Osteoblast (primary cell): ENCODE measurements at regions not wholly inside any gene's neighbourhood (a gene's known extent, or its start where the extent isn't known, plus 50 kb on each side); places are given as distances from the start of the nearest gene placed in this dataset.

Experiments used
- DNase-seq: peaks from one replicate; pipeline ENCODE4 v3.0.0; 2011; ENCODE audit warnings: low spot score, mixed read lengths; ENCODE audit not compliant: insufficient read length; ENCODE audit errors: missing footprints
- H2AFZ ChIP-seq: 2 replicates; pipeline ENCODE4 v1.6.0; 2011; ENCODE audit warnings: mild to moderate bottlenecking, low read length
- H3K27ac ChIP-seq: 2 replicates; pipeline ENCODE4 v1.5.1; 2011; ENCODE audit warnings: mild to moderate bottlenecking, low read depth, low read length, moderate library complexity
- H3K27me3 ChIP-seq: 2 replicates; pipeline ENCODE4 v1.6.0; 2012; ENCODE audit warnings: mild to moderate bottlenecking, control low read depth, inconsistent platforms, low read length, moderate library complexity; ENCODE audit not compliant: insufficient read depth
- H3K36me3 ChIP-seq: 2 replicates; pipeline ENCODE4 v1.5.1; 2011; ENCODE audit warnings: mild to moderate bottlenecking, low read length, control low read depth, moderate library complexity; ENCODE audit not compliant: insufficient read depth
- H3K4me1 ChIP-seq: 2 replicates; pipeline ENCODE4 v1.5.1; 2011; ENCODE audit warnings: mild to moderate bottlenecking, low read length, control low read depth, moderate library complexity; ENCODE audit not compliant: insufficient read depth
- H3K4me2 ChIP-seq: 2 replicates; pipeline ENCODE4 v1.6.0; 2011; ENCODE audit warnings: mild to moderate bottlenecking, low read length; ENCODE audit not compliant: insufficient read depth
- H3K4me3 ChIP-seq: fragments of 200-600 bp; sonication (generic); 3 replicates; pipeline ENCODE4 v1.5.1; 2012; ENCODE audit warnings: mild to moderate bottlenecking, low read length, inconsistent platforms; ENCODE audit not compliant: insufficient read depth
- H3K79me2 ChIP-seq: 2 replicates; pipeline ENCODE4 v1.6.0; 2012; ENCODE audit warnings: mild to moderate bottlenecking, low read length, control low read depth, inconsistent platforms; ENCODE audit not compliant: insufficient read depth
- H3K9me3 ChIP-seq: 2 replicates; pipeline ENCODE4 v1.5.1; 2011; ENCODE audit warnings: low read depth, low read length, control low read depth
- H4K20me1 ChIP-seq: 2 replicates; pipeline ENCODE4 v1.6.0; 2012; ENCODE audit warnings: mild to moderate bottlenecking, low read length, control low read depth; ENCODE audit not compliant: insufficient read depth
- TF ChIP-seq, protein P1 (sequence below): IDR thresholded peaks from 2 replicates; pipeline ENCODE4 v1.5.1; 2011; ENCODE audit warnings: mild to moderate bottlenecking, low read depth, low read length, moderate library complexity; ENCODE audit errors: extremely low read depth

- no peak overlapping the region for H2AFZ ChIP-seq
- no peaks in the 10 kb centered on the region for H3K36me3 ChIP-seq
- DNase-seq, result no peak
Observed at GRCh38 chr9:107671588-107671987, 182.0 kb upstream of the KLF4 start.

GRCh38 chr9:107669422-107669821 is 179.9 kb upstream of the KLF4 start:
- no peaks in the 10 kb centered on the region for H3K36me3 ChIP-seq
- no peaks in the 10 kb centered on the region for H3K27me3 ChIP-seq
- DNase-seq, result no peak
- TF ChIP-seq, protein P1, sequence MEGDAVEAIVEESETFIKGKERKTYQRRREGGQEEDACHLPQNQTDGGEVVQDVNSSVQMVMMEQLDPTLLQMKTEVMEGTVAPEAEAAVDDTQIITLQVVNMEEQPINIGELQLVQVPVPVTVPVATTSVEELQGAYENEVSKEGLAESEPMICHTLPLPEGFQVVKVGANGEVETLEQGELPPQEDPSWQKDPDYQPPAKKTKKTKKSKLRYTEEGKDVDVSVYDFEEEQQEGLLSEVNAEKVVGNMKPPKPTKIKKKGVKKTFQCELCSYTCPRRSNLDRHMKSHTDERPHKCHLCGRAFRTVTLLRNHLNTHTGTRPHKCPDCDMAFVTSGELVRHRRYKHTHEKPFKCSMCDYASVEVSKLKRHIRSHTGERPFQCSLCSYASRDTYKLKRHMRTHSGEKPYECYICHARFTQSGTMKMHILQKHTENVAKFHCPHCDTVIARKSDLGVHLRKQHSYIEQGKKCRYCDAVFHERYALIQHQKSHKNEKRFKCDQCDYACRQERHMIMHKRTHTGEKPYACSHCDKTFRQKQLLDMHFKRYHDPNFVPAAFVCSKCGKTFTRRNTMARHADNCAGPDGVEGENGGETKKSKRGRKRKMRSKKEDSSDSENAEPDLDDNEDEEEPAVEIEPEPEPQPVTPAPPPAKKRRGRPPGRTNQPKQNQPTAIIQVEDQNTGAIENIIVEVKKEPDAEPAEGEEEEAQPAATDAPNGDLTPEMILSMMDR, result no peak
- H3K27ac ChIP-seq, result no peak overlapping the region
- H2AFZ ChIP-seq, result no peak overlapping the region
- no peaks in the 10 kb centered on the region for H3K4me1 ChIP-seq
- no peaks in the 10 kb centered on the region for H3K9me3 ChIP-seq
- H3K4me2 ChIP-seq, result no peak overlapping the region
- no peaks in the 10 kb centered on the region for H4K20me1 ChIP-seq
- no peaks in the 10 kb centered on the region for H3K79me2 ChIP-seq
- H3K4me3 ChIP-seq, result no peak overlapping the region

More at GRCh38 chr9:107671588-107671987, 182.0 kb upstream of the KLF4 start:
- TF ChIP-seq, protein P1, result no peak
- H3K4me1 ChIP-seq, result no peaks in the 10 kb centered on the region
- H3K4me2 ChIP-seq, result no peak overlapping the region
- no peaks in the 10 kb centered on the region for H3K9me3 ChIP-seq
- H3K79me2 ChIP-seq, result no peaks in the 10 kb centered on the region
- no peaks in the 10 kb centered on the region for H3K27me3 ChIP-seq
- no peak overlapping the region for H3K4me3 ChIP-seq
- H3K27ac ChIP-seq, result no peak overlapping the region
- H4K20me1 ChIP-seq, result no peaks in the 10 kb centered on the region

DNA sequence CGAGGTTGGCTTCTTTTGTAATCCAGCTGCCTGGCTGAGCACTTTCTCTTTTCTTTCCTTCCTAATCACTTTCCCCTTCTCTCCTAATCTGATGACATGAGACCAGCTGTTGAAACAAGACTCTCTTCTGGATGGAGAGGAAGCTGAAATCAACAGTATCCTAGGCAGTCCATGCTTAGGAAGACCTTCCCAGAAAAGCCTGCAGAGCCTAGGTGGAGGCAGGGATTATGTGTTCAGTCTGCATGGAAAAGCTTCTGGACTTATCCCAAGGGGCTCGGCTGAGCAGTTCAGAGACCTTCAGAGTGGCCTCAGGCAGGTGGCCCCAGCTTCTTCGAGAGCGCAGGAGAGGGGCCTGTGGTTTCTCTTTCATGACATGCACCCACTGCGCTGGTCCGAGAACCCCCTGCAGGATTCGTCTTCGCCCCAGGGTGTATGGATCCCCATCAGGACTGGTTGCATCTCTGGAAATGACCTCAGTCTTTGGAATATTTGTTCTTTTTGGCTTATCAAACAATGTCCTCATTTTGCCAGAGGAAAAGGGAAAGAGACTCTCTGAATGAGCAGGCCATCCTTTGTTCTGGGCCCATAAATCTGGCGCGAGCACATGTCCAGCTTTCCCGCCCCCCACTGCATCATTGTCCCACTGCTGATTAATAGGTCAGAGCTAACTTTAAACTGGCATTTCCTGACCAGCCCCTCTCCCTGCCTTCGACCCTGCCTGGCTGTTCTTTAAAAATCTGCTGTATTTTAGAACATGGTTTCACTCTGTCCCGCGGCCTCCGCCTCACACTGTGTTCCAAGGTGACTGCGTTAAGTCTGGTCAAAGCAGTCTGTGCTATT is 177.9 kb upstream of the KLF4 start:
- TF ChIP-seq, protein P1, result no peak
- no peak for DNase-seq
- Histone ChIP-seq H3K9me3 (no peaks in the 10 kb centered on the region), H3K36me3 (no peaks in the 10 kb centered on the region), H2AFZ (no peak overlapping the region), H3K4me2 (no peak overlapping the region), H4K20me1 (no peaks in the 10 kb centered on the region), H3K4me1 (no peaks in the 10 kb centered on the region), H3K27me3 (no peaks in the 10 kb centered on the region), H3K4me3 (no peak overlapping the region), H3K79me2 (no peaks in the 10 kb centered on the region), H3K27ac (no peak overlapping the region)

DNA sequence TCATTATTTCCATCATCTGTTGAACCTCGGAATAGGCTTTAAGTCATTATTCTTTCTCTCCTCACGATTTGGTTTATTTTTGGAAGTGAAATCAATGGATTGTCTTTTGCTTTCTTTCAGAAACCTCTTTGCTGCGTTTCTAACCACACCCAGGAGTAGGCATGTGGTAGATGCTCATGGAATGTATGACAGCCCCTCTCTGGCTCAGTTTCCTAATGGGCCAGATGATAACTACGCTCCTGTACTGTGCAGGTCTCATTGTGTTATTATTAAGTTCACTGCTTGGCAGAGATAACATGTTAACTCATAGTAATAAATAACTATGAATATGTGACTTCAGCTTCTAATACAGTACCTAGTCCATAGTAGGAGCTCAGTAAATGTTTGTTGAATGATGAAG is 175.5 kb upstream of the KLF4 start:
- no peaks in the 10 kb centered on the region for H3K79me2 ChIP-seq
- H3K4me1 ChIP-seq, result no peaks in the 10 kb centered on the region
- H3K4me2 ChIP-seq, result no peak overlapping the region
- H3K36me3 ChIP-seq, result no peaks in the 10 kb centered on the region
- H3K27ac ChIP-seq, result no peak overlapping the region
- no peak overlapping the region for H3K4me3 ChIP-seq
- no peaks in the 10 kb centered on the region for H4K20me1 ChIP-seq
- no peaks in the 10 kb centered on the region for H3K9me3 ChIP-seq
- TF ChIP-seq, protein P1, result no peak
- H2AFZ ChIP-seq, result no peak overlapping the region
- no peak for DNase-seq
- no peaks in the 10 kb centered on the region for H3K27me3 ChIP-seq
